NB4 (cell line): ENCODE measurements at regions not wholly inside any gene's neighbourhood (a gene's known extent, or its start where the extent isn't known, plus 50 kb on each side); places are given as distances from the start of the nearest gene placed in this dataset.

Source experiments
- MYC ChIP-seq: IDR thresholded peaks from 2 replicates; pipeline ENCODE4 v1.6.1; 2011; ENCODE audit warnings: low read depth, low read length
- POLR2A ChIP-seq: IDR thresholded peaks from 2 replicates; pipeline ENCODE4 v1.6.1; 2011; ENCODE audit warnings: mild to moderate bottlenecking; ENCODE audit not compliant: insufficient read length; ENCODE audit errors: extremely low read depth
- TF ChIP-seq, protein P1 (sequence below): IDR thresholded peaks from one replicate; pipeline ENCODE4 v1.5.1; 2012; ENCODE audit warnings: low read depth, low read length
- TF ChIP-seq, protein P2 (sequence below): IDR thresholded peaks from 2 replicates; pipeline ENCODE4 v1.6.1; 2011; ENCODE audit warnings: low read depth, low read length

DNA sequence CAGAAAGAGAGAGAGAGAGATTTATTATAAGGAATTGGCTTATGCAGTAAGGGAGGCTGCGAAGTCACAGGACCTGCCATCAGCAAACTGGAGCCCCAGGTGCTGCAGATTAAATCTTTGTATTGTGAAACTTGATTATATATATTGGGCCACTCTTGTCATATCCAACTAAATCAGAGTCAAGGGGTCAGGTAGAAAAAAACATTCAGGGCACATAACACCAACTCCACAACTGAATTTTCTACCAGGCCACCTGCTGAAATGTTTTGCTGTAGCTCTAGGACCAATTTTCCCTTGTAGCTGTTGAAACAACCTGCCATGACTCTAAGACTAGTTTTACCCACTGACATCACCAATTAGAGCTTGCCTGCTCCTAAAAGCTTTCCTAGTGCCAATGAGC is 1240.8 kb downstream of the SLC16A7 start:
- TF ChIP-seq, protein P1, sequence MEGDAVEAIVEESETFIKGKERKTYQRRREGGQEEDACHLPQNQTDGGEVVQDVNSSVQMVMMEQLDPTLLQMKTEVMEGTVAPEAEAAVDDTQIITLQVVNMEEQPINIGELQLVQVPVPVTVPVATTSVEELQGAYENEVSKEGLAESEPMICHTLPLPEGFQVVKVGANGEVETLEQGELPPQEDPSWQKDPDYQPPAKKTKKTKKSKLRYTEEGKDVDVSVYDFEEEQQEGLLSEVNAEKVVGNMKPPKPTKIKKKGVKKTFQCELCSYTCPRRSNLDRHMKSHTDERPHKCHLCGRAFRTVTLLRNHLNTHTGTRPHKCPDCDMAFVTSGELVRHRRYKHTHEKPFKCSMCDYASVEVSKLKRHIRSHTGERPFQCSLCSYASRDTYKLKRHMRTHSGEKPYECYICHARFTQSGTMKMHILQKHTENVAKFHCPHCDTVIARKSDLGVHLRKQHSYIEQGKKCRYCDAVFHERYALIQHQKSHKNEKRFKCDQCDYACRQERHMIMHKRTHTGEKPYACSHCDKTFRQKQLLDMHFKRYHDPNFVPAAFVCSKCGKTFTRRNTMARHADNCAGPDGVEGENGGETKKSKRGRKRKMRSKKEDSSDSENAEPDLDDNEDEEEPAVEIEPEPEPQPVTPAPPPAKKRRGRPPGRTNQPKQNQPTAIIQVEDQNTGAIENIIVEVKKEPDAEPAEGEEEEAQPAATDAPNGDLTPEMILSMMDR = no peak
- TF ChIP-seq POLR2A (no peak), MYC (no peak)
- TF ChIP-seq, protein P2, sequence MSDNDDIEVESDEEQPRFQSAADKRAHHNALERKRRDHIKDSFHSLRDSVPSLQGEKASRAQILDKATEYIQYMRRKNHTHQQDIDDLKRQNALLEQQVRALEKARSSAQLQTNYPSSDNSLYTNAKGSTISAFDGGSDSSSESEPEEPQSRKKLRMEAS = no peak
